Mucosa of gallbladder (tissue), 1 donor: ENCODE measurements at regions not wholly inside any gene's neighbourhood (a gene's known extent, or its start where the extent isn't known, plus 50 kb on each side); places are given as distances from the start of the nearest gene placed in this dataset.

Experiments
- DNase-seq: peaks from one replicate; pipeline ENCODE4 v3.0.0-alpha.2; 2020; ENCODE audit warnings: low spot score
- donor health status: DM: no; HTN: no; CAD: no.

GRCh38 chr1:199279872-199280645 is 641.2 kb downstream of the PTPRC start:
- no peak for DNase-seq

GRCh38 chr1:199282751-199283305 is 644.0 kb downstream of the PTPRC start:
- no peak for DNase-seq

GRCh38 chr1:199283794-199284193 is 645.0 kb downstream of the PTPRC start:
- no peak for DNase-seq

GRCh38 chr1:199287206-199287605 is 648.4 kb downstream of the PTPRC start:
- DNase-seq, result no peak

GRCh38 chr1:199287647-199288046 is 648.8 kb downstream of the PTPRC start:
- no peak for DNase-seq

GRCh38 chr1:199290186-199290585 is 651.3 kb downstream of the PTPRC start:
- DNase-seq, result no peak

GRCh38 chr1:199291022-199291740 is 652.3 kb downstream of the PTPRC start:
- no peak for DNase-seq

GRCh38 chr1:199292896-199293295 is 654.1 kb downstream of the PTPRC start:
- no peak for DNase-seq

- DNase-seq, result no peak
These were observed 656.3 kb downstream of the PTPRC start for GRCh38 chr1:199295107-199295506.

- no peak for DNase-seq
These were observed 658.3 kb downstream of the PTPRC start for GRCh38 chr1:199297174-199297573.

GRCh38 chr1:199297887-199298286 is 659.0 kb downstream of the PTPRC start:
- DNase-seq, result no peak

GRCh38 chr1:199298825-199299224 is 660.0 kb downstream of the PTPRC start:
- no peak for DNase-seq

GRCh38 chr1:199301472-199302217 is 662.8 kb downstream of the PTPRC start:
- DNase-seq, result no peak

- DNase-seq, result no peak
These were observed 663.7 kb downstream of the PTPRC start for GRCh38 chr1:199302554-199302953.

GRCh38 chr1:199303035-199303434 is 664.2 kb downstream of the PTPRC start:
- DNase-seq, result no peak

GRCh38 chr1:199305053-199305452 is 666.2 kb downstream of the PTPRC start:
- DNase-seq, result no peak

GRCh38 chr1:199307496-199308264 is 668.8 kb downstream of the PTPRC start:
- no peak for DNase-seq

GRCh38 chr1:199308349-199308846 is 669.6 kb downstream of the PTPRC start:
- no peak for DNase-seq

- no peak for DNase-seq
These were observed 671.9 kb downstream of the PTPRC start for GRCh38 chr1:199310708-199311107.

- DNase-seq, result no peak
These were observed 672.8 kb downstream of the PTPRC start for GRCh38 chr1:199311478-199312262.
